ENCODE measurements at regions not wholly inside any gene's neighbourhood (a gene's known extent, or its start where the extent isn't known, plus 50 kb on each side); places are given as distances from the start of the nearest gene placed in this dataset.

DNA sequence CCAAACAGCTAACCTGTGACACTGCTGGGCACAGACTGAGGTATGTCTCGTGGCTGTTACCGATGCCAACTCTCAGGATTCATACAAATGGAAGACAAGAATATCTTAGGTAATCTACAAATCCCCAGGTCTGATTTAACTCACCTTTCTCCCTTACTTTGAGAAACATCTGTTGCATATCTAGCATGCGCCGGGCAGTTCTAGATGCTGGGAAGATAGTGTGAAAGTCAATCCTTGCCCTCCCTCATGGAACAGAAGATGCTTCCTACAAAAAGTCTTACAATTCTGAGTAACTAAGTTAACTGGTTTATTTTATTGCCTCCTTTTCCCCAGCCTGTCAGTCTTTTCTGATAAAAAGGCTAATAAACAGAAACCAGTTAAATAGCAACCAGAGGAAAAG, 212.2 kb upstream of the FAT1 start:
- Histone ChIP-seq H2BK120ac (ENCODE audit: low read depth, low read length) (peak overlapping the region; percentile 79), H4K5ac (ENCODE audit: low read depth, low read length) (peak overlapping the region; percentile 75; the same call in 1 of the 2 replicates), H3K18ac (ENCODE audit: low read depth, low read length) (peak overlapping the region; percentile 93), H4K8ac (ENCODE audit: low read depth in 2 of 2, low read length in 2 of 2) (peak overlapping the region in 1 of 2 experiments; percentile 79; a peak in 1 of 4 replicates), H3K79me1 (ENCODE audit: low read depth in 1 of 2, low read length in 2 of 2) (peaks cover 0 to 10% of the 10 kb centered on the region in 2 experiments; a peak in 1 of 4 replicates), H3K56ac (ENCODE audit: extremely low read depth, insufficient read depth, low read length) (0 out of 2 replicates have a peak overlapping the region, but pooled peaks have one; percentile 1), H3K9me3 (ENCODE audit: control insufficient read depth, insufficient read depth, low read length) (no peaks in the 10 kb centered on the region), H3K36me3 (ENCODE audit: control insufficient read depth, insufficient read depth, low read length) (no peaks in the 10 kb centered on the region), H3K23ac (ENCODE audit: low read depth, low read length) (peak overlapping the region; percentile 72; the same call in 1 of the 2 replicates), H3K9me1 (ENCODE audit: insufficient read depth, low read length) (peaks cover 12% of the 10 kb centered on the region), H3K4ac (ENCODE audit: low read depth, low read length) (peak overlapping the region; percentile 88), H4K20me1 (ENCODE audit: insufficient read depth, low read length) (no peaks in the 10 kb centered on the region), H3K4me3 (ENCODE audit: insufficient read depth, low read depth, low read length) (no peak overlapping the region), H2AK9ac (replicated peaks; ENCODE audit: low read depth, low read length, poor library complexity) (no peak overlapping the region), H4K91ac (ENCODE audit: insufficient read depth, low read depth, low read length) (peak overlapping the region; percentile 21), H3K14ac (replicated peaks; ENCODE audit: low read depth, low read length) (peak overlapping the region; percentile 89; the same call in 1 of the 2 replicates), H3K27ac (ENCODE audit: insufficient read depth, low read length) (peak overlapping the region; percentile 23; the same call in 1 of the 2 replicates), H3K4me1 (ENCODE audit: control insufficient read depth, insufficient read depth, low read length) (peaks cover 15% of the 10 kb centered on the region), H2BK20ac (ENCODE audit: low read depth, low read length) (peak overlapping the region; percentile 86), H3K9ac (ENCODE audit: low read depth, low read length) (no peak overlapping the region), H2BK15ac (ENCODE audit: low read depth, low read length) (peak overlapping the region; percentile 13; the same call in 2 of the 3 replicates), H3K27me3 (ENCODE audit: control insufficient read depth, insufficient read depth, low read length) (no peaks in the 10 kb centered on the region), H3K4me2 (ENCODE audit: low read depth, low read length) (no peak overlapping the region), H2AK5ac (ENCODE audit: low read depth, low read length) (peak overlapping the region; percentile 83; the same call in 1 of the 2 replicates), H2BK5ac (ENCODE audit: low read depth, low read length, poor library complexity, severe bottlenecking) (peak overlapping the region; percentile 73), H2AFZ (replicated peaks; ENCODE audit: low read length, poor library complexity) (no peak overlapping the region)
- dilution Hi-C loops (cut with HindIII; ENCODE audit: low sequenced_read_pairs, unreplicated experiment) (no loop called here), in situ Hi-C loops (cut with MboI; ENCODE audit: low sequenced_read_pairs) (loop anchor here (25.0 kb wide), 1 partner anchor 199 kb away; no protein-coding TSS in a partner anchor), intact Hi-C loops (cut with micrococcal nuclease) (no loop called here)
- DNase-seq (no peak), ATAC-seq (ENCODE audit: low read depth) (no peak)
- ChIA-PET POLR2A (ENCODE audit: unreplicated experiment) (no interaction called here), CTCF (interaction anchor here (0.6 kb wide), 1 partner anchor 302 kb away, joined by 6 read pairs; no protein-coding TSS in a partner anchor)
- no CpG with 5 or more reads among the region's 4 CpGs for WGBS, 2 experiments (ENCODE audit: extremely low coverage in 2 of 2, insufficient read length in 1 of 2)
- BruUV-seq (replicated peaks): no TSS peak
- TF ChIP-seq MXI1 (IDR thresholded peaks at IDR 0.05; ENCODE audit: borderline replicate concordance, low read depth, low read length) (no peak), BHLHE40 (IDR thresholded peaks at IDR 0.05; ENCODE audit: low read depth, low read length) (no peak), CHD1 (IDR thresholded peaks at IDR 0.05; ENCODE audit: low read depth, low read length) (no peak), NFE2L2 (IDR thresholded peaks at IDR 0.05; ENCODE audit: low read depth, low read length) (no peak), RCOR1 (IDR thresholded peaks at IDR 0.05; ENCODE audit: insufficient replicate concordance, low read length) (no peak), POLR2A (IDR thresholded peaks at IDR 0.05; ENCODE audit: low read depth, low read length) (no peak), FOS (IDR thresholded peaks at IDR 0.05; ENCODE audit: low read depth, low read length) (no peak), MAFK (IDR thresholded peaks at IDR 0.05; ENCODE audit: low read depth, low read length) (no peak), CEBPB (IDR thresholded peaks at IDR 0.05; ENCODE audit: low read depth, low read length) (no peak), RAD21 (IDR thresholded peaks at IDR 0.05; ENCODE audit: low read length) (no peak), MAZ (IDR thresholded peaks at IDR 0.05; ENCODE audit: borderline replicate concordance, low read depth, low read length) (no peak), SMC3 (IDR thresholded peaks at IDR 0.05; ENCODE audit: low read depth, low read length) (no peak)
- TF ChIP-seq, protein P1, sequence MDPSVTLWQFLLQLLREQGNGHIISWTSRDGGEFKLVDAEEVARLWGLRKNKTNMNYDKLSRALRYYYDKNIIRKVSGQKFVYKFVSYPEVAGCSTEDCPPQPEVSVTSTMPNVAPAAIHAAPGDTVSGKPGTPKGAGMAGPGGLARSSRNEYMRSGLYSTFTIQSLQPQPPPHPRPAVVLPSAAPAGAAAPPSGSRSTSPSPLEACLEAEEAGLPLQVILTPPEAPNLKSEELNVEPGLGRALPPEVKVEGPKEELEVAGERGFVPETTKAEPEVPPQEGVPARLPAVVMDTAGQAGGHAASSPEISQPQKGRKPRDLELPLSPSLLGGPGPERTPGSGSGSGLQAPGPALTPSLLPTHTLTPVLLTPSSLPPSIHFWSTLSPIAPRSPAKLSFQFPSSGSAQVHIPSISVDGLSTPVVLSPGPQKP (IDR thresholded peaks at IDR 0.05; ENCODE audit: borderline replicate concordance, low read depth, low read length): no peak
- TF ChIP-seq, protein P2, sequence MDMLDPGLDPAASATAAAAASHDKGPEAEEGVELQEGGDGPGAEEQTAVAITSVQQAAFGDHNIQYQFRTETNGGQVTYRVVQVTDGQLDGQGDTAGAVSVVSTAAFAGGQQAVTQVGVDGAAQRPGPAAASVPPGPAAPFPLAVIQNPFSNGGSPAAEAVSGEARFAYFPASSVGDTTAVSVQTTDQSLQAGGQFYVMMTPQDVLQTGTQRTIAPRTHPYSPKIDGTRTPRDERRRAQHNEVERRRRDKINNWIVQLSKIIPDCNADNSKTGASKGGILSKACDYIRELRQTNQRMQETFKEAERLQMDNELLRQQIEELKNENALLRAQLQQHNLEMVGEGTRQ (IDR thresholded peaks at IDR 0.05; ENCODE audit: low read depth, low read length): no peak
- TF ChIP-seq, protein P3, sequence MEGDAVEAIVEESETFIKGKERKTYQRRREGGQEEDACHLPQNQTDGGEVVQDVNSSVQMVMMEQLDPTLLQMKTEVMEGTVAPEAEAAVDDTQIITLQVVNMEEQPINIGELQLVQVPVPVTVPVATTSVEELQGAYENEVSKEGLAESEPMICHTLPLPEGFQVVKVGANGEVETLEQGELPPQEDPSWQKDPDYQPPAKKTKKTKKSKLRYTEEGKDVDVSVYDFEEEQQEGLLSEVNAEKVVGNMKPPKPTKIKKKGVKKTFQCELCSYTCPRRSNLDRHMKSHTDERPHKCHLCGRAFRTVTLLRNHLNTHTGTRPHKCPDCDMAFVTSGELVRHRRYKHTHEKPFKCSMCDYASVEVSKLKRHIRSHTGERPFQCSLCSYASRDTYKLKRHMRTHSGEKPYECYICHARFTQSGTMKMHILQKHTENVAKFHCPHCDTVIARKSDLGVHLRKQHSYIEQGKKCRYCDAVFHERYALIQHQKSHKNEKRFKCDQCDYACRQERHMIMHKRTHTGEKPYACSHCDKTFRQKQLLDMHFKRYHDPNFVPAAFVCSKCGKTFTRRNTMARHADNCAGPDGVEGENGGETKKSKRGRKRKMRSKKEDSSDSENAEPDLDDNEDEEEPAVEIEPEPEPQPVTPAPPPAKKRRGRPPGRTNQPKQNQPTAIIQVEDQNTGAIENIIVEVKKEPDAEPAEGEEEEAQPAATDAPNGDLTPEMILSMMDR (conservative IDR thresholded peaks at IDR 0.05; ENCODE audit: low read depth, low read length): no peak
